ENCODE measurements at regions not wholly inside any gene's neighbourhood (a gene's known extent, or its start where the extent isn't known, plus 50 kb on each side); places are given as distances from the start of the nearest gene placed in this dataset.

GRCh38 chr6:91267246-91267645 is 680.4 kb upstream of the MAP3K7 start:
- no peak for TF ChIP-seq SUZ12 (IDR thresholded peaks at IDR 0.05; ENCODE audit: extremely low read depth, insufficient read depth, insufficient read length)
- no peak for TF ChIP-seq YY1 (IDR thresholded peaks at IDR 0.05; ENCODE audit: insufficient read depth, insufficient read length)
- TF ChIP-seq ZNF274 (IDR thresholded peaks at IDR 0.05; ENCODE audit: low read depth, low read length), result no peak
